ENCODE measurements at regions not wholly inside any gene's neighbourhood (a gene's known extent, or its start where the extent isn't known, plus 50 kb on each side); places are given as distances from the start of the nearest gene placed in this dataset.
A peak's percentile ranks its signal among the peaks of the same experiment; 100 is the strongest.

- intact Hi-C loops (cut with micrococcal nuclease) = no loop called here
Measured at GRCh38 chr11:35064114-35064800, 74.7 kb upstream of the CD44 start.

GRCh38 chr11:35065566-35065965, 73.4 kb upstream of the CD44 start:
- Mint-ChIP-seq H3K27me3 (ENCODE audit: low read depth) (peaks cover 11% of the 10 kb centered on the region), H3K9me3 (peaks cover 22% of the 10 kb centered on the region), H3K4me3 (ENCODE audit: low read depth) (no peak overlapping the region), H3K36me3 (ENCODE audit: low read depth) (peaks cover 20% of the 10 kb centered on the region), H3K27ac (no peak overlapping the region), H3K4me1 (ENCODE audit: low read depth) (peaks cover 22% of the 10 kb centered on the region)
- intact Hi-C loops (cut with micrococcal nuclease) = no loop called here
- no peak for DNase-seq (ENCODE audit: low spot score)

More at GRCh38 chr11:35064114-35064800, 74.7 kb upstream of the CD44 start:
- Mint-ChIP-seq H3K4me1 (ENCODE audit: low read depth) (peaks cover 24% of the 10 kb centered on the region), H3K27ac (no peak overlapping the region), H3K27me3 (ENCODE audit: low read depth) (peaks cover 11% of the 10 kb centered on the region), H3K4me3 (ENCODE audit: low read depth) (no peak overlapping the region), H3K9me3 (peaks cover 9% of the 10 kb centered on the region), H3K36me3 (ENCODE audit: low read depth) (peaks cover 8% of the 10 kb centered on the region)
- DNase-seq (ENCODE audit: low spot score) = no peak

GRCh38 chr11:35066030-35066429, 72.9 kb upstream of the CD44 start:
- Mint-ChIP-seq H3K27me3 (ENCODE audit: low read depth) (peaks cover 11% of the 10 kb centered on the region), H3K9me3 (peaks cover 26% of the 10 kb centered on the region), H3K4me1 (ENCODE audit: low read depth) (peaks cover 22% of the 10 kb centered on the region), H3K36me3 (ENCODE audit: low read depth) (peaks cover 23% of the 10 kb centered on the region), H3K4me3 (ENCODE audit: low read depth) (no peak overlapping the region), H3K27ac (no peak overlapping the region)
- no peak for DNase-seq (ENCODE audit: low spot score)
- intact Hi-C loops (cut with micrococcal nuclease) = loop anchor here (2.0 kb wide), 2 partner anchors 17 to 53 kb away; no protein-coding TSS in a partner anchor

DNA sequence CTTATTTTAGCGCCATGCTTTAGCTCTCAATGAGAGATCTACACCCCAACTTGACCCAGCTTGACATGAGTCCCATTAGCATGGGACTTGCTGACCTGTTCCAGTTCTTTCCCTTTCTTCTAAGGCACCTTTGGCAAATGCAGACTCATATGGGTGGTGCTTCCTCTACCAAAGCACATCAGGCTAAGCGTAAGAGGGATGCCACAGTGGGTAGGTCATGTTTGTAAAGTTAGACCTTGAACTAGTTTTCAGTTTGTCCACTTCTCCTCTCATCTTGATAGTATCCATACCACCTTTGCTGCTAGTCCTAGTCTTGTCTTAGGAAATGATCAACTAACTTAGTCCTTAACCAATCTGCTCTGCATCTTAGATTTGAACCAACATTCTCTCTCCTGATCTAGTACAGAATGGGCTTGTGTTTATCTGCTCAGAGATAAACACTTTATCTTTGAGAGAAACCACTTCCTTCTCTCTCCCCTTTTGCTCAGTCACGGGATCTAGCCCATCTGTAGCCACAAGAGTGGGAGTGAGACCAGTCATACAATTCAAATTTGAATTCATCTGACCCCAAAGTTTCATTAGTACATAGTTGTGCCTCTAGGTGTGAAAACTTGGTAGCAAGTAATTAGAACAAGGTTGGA, 72.1 kb upstream of the CD44 start:
- H3K27ac Mint-ChIP-seq = peak overlapping the region; percentile 24

GRCh38 chr11:35071722-35072121, 67.2 kb upstream of the CD44 start:
- Mint-ChIP-seq H3K27me3 (ENCODE audit: low read depth) (peaks cover under 1% of the 10 kb centered on the region), H3K27ac (no peak overlapping the region), H3K4me1 (ENCODE audit: low read depth) (peaks cover 30% of the 10 kb centered on the region), H3K9me3 (peaks cover 30% of the 10 kb centered on the region), H3K36me3 (ENCODE audit: low read depth) (peaks cover 23% of the 10 kb centered on the region), H3K4me3 (ENCODE audit: low read depth) (no peak overlapping the region)
- intact Hi-C loops (cut with micrococcal nuclease) = no loop called here
- no peak for DNase-seq (ENCODE audit: low spot score)

More for the DNA sequence above, 72.1 kb upstream of the CD44 start:
- Mint-ChIP-seq H3K9me3 (peaks cover 26% of the 10 kb centered on the region), H3K4me3 (ENCODE audit: low read depth) (no peak overlapping the region), H3K27me3 (ENCODE audit: low read depth) (peaks cover 10% of the 10 kb centered on the region), H3K4me1 (ENCODE audit: low read depth) (peaks cover 22% of the 10 kb centered on the region), H3K36me3 (ENCODE audit: low read depth) (peaks cover 23% of the 10 kb centered on the region)
- no peak for DNase-seq (ENCODE audit: low spot score)
- intact Hi-C loops (cut with micrococcal nuclease) = loop anchor here (1.0 to 2.0 kb wide), 6 partner anchors 10 to 98 kb away; no protein-coding TSS in a partner anchor

GRCh38 chr11:35073691-35074419, 65.1 kb upstream of the CD44 start:
- intact Hi-C loops (cut with micrococcal nuclease) = no loop called here
- H3K4me3 Mint-ChIP-seq (ENCODE audit: low read depth) = no peak overlapping the region
- H3K27ac Mint-ChIP-seq = no peak overlapping the region
- no peak for DNase-seq (ENCODE audit: low spot score)
- peaks cover 39% of the 10 kb centered on the region for H3K4me1 Mint-ChIP-seq (ENCODE audit: low read depth)
- H3K27me3 Mint-ChIP-seq (ENCODE audit: low read depth) = no peaks in the 10 kb centered on the region
- peaks cover 18% of the 10 kb centered on the region for H3K36me3 Mint-ChIP-seq (ENCODE audit: low read depth)
- H3K9me3 Mint-ChIP-seq = peaks cover 24% of the 10 kb centered on the region

- H3K9me3 Mint-ChIP-seq = peaks cover 4% of the 10 kb centered on the region
- DNase-seq (ENCODE audit: low spot score) = no peak
- peaks cover 58% of the 10 kb centered on the region for H3K4me1 Mint-ChIP-seq (ENCODE audit: low read depth)
- peak overlapping the region; percentile 54 for H3K27ac Mint-ChIP-seq
- no peak overlapping the region for H3K4me3 Mint-ChIP-seq (ENCODE audit: low read depth)
- intact Hi-C loops (cut with micrococcal nuclease) = loop anchor here (1.0 to 5.0 kb wide), 6 partner anchors 9 to 196 kb away; partner anchors contain the start of genes APIP and PDHX
- peaks cover 2% of the 10 kb centered on the region for H3K36me3 Mint-ChIP-seq (ENCODE audit: low read depth)
- no peaks in the 10 kb centered on the region for H3K27me3 Mint-ChIP-seq (ENCODE audit: low read depth)
Measured at GRCh38 chr11:35076201-35077100, 62.5 kb upstream of the CD44 start.

DNA sequence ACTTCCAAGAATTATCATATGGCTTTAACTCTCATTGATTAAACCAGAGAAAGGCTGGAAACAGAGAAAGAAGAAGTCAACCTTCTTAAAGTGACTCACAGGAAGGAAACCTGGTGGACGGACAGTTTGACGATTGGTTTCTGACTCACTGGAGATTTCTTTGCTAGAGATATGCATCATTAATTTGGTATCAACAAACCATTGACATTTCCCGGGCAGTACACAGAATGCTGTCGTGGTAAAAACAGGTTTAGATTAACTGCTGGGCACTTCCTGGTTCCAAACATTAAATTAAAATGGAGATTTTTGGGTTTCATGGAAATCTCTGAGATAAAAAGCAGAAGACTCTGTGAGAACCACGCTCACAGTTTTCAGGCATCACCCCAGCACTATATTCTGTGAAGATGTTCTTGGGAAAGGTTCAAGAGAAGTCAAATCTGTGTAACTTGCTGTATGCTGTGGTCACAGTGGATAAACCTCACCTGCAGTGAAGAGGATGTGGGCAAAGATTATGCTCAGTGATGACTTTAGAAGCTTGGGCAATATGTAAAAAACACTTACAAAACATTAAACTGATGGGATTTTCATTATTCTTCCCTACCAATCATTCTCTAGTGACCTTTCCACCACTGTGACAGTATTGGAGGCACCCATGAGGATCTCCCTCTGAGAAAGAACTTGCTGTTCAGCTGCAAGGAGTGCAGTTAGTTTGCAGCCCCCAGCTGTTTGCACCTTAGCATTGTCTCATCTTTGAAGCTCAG, 61.1 kb upstream of the CD44 start:
- intact Hi-C loops (cut with micrococcal nuclease) = loop anchor here (1.0 to 5.0 kb wide), 9 partner anchors 11 to 194 kb away; partner anchors contain the start of genes APIP and PDHX
- Mint-ChIP-seq H3K4me1 (ENCODE audit: low read depth) (peaks cover 66% of the 10 kb centered on the region), H3K27me3 (ENCODE audit: low read depth) (no peaks in the 10 kb centered on the region), H3K36me3 (ENCODE audit: low read depth) (no peaks in the 10 kb centered on the region), H3K4me3 (ENCODE audit: low read depth) (peak overlapping the region; percentile 13), H3K9me3 (peaks cover 4% of the 10 kb centered on the region), H3K27ac (peak overlapping the region; percentile 77)
- peak; percentile 62 for DNase-seq (ENCODE audit: low spot score)

DNA sequence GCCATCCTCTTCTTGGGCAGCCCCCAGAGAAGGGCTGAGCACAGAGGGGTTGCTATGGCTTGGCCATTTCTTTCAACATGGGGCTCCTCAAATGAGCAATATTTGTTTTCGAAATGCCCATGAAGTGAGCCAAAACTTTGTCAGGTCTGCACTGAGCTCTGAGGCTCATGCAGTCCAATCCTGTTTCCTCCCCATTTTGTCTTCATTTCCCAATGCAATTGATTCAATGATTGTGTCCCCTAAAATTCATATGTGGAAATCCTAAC, 60.6 kb upstream of the CD44 start:
- H3K36me3 Mint-ChIP-seq (ENCODE audit: low read depth) = no peaks in the 10 kb centered on the region
- H3K27ac Mint-ChIP-seq = peak overlapping the region; percentile 77
- no peaks in the 10 kb centered on the region for H3K27me3 Mint-ChIP-seq (ENCODE audit: low read depth)
- no peak for DNase-seq (ENCODE audit: low spot score)
- no peak overlapping the region for H3K4me3 Mint-ChIP-seq (ENCODE audit: low read depth)
- intact Hi-C loops (cut with micrococcal nuclease) = loop anchor here (1.0 to 5.0 kb wide), 6 partner anchors 38 to 194 kb away; partner anchors contain the start of genes APIP and PDHX
- H3K4me1 Mint-ChIP-seq (ENCODE audit: low read depth) = peaks cover 71% of the 10 kb centered on the region
- H3K9me3 Mint-ChIP-seq = peaks cover 4% of the 10 kb centered on the region

- no peak overlapping the region for H3K27ac Mint-ChIP-seq
- intact Hi-C loops (cut with micrococcal nuclease) = loop anchor here (5.0 kb wide), 3 partner anchors 158 to 193 kb away; partner anchors contain the start of genes APIP and PDHX
- H3K36me3 Mint-ChIP-seq (ENCODE audit: low read depth) = no peaks in the 10 kb centered on the region
- H3K9me3 Mint-ChIP-seq = no peaks in the 10 kb centered on the region
- peaks cover 78% of the 10 kb centered on the region for H3K4me1 Mint-ChIP-seq (ENCODE audit: low read depth)
- H3K4me3 Mint-ChIP-seq (ENCODE audit: low read depth) = no peak overlapping the region
- no peaks in the 10 kb centered on the region for H3K27me3 Mint-ChIP-seq (ENCODE audit: low read depth)
- DNase-seq (ENCODE audit: low spot score) = no peak
Measured at GRCh38 chr11:35079611-35080010, 59.4 kb upstream of the CD44 start.

DNA sequence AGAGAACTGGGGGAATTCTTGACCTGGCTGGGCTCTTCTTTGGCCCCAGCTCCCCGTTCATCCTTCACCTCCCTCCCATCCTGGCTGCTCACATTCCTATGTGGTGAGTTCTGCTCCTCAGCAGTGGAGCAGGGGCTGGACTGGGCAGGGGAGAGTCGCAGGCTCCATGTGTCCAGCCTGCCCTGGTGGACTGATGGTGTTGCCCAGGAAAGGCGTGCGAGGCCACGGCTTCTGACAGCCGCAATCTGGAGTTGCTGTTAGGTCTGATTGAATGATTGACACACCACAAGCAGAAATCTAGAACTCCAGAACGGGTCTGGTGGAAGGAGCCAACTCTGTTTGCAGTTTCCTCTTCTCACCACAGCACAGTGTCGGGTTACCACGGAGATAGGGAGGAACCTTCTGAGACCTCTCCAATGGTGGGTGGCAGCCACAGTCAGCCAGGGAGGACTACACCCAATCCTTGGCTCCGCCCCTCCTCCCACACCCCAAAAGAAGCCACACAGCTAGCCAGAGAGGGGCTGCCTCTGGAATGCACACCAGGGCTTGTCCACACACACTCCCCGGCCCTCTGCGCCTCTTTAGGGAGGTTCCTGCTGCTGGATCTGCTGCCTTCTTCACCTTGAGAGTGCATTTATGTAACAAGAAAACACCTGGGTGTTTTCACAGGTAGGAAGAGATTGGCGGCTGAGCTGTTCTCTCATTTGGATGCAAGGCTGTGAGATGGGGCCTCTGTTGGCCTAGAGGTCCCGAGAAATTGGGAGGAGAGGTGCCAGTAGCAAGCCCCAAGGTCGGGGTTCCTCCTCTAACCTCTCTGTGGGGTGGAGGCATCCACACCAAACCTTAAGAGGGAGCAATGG, 56.4 kb upstream of the CD44 start:
- Mint-ChIP-seq H3K9me3 (no peaks in the 10 kb centered on the region), H3K4me3 (ENCODE audit: low read depth) (peak overlapping the region; percentile 33), H3K27me3 (ENCODE audit: low read depth) (no peaks in the 10 kb centered on the region), H3K27ac (peak overlapping the region; percentile 55), H3K4me1 (ENCODE audit: low read depth) (peaks cover 81% of the 10 kb centered on the region), H3K36me3 (ENCODE audit: low read depth) (no peaks in the 10 kb centered on the region)
- intact Hi-C loops (cut with micrococcal nuclease) = loop anchor here (1.0 to 2.0 kb wide), 7 partner anchors 16 to 310 kb away; no protein-coding TSS in a partner anchor
- DNase-seq (ENCODE audit: low spot score) = peak; percentile 83
